Spleen (tissue), 7 donors: ENCODE measurements at regions not wholly inside any gene's neighbourhood (a gene's known extent, or its start where the extent isn't known, plus 50 kb on each side); places are given as distances from the start of the nearest gene placed in this dataset.

Experiments
- CTCF ChIP-seq, 11 experiments: fragments of 200-600 bp in 7 of 11; fragments of 450-650 bp in 4 of 11; sonication (generic) in 4 of 11; IDR thresholded peaks in 8 of 11; conservative IDR thresholded peaks in 3 of 11; 1 replicate in 7 of 11; 2 replicates in 4 of 11; pipeline versions ENCODE4 v1.4.0 to v1.8.0; 2016 to 2021; ENCODE audit warnings: antibody characterized with exemption in 11 of 11, inconsistent platforms in 4 of 11, mild to moderate bottlenecking in 1 of 11
- POLR2A ChIP-seq, 3 donors: fragments of 450-650 bp; IDR thresholded peaks; one replicate each; pipeline ENCODE4 v1.5.1; 2017; ENCODE audit warnings: antibody characterized with exemption in 3 of 3, mild to moderate bottlenecking in 1 of 3
- POLR2AphosphoS5 ChIP-seq, 3 donors: sonication (generic); formaldehyde crosslinking; IDR thresholded peaks; one replicate each; pipeline ENCODE4 v1.5.1; 2017; ENCODE audit warnings: antibody characterized with exemption in 3 of 3
- donor health status: DM: no; HTN: no; CAD: no; lungs with moderate emphysema.
- donor health status: DM: no; HTN: no; CAD: no.
- donor health status: DM: no; HTN: no; CAD: no.

GRCh38 chr13:31866099-31866498 lies 126.8 kb downstream of the RXFP2 start:
- TF ChIP-seq CTCF (IDR thresholded peaks at IDR 0.05 in 8 of 11, conservative IDR thresholded peaks at IDR 0.05 in 3 of 11) (no peak), POLR2A (IDR thresholded peaks at IDR 0.05) (no peak), POLR2AphosphoS5 (IDR thresholded peaks at IDR 0.05) (no peak)
